RWPE2 (cell line): ENCODE measurements at regions not wholly inside any gene's neighbourhood (a gene's known extent, or its start where the extent isn't known, plus 50 kb on each side); places are given as distances from the start of the nearest gene placed in this dataset.
"Not testable (repeated sequence)": the region's sequence is repeated elsewhere in the genome, so short reads cannot be mapped to it uniquely, and the experiment has no call there.

Experiments
- ATAC-seq: fragments of 200-7000 bp; cut with Tn5 transposase; 3 replicates; pipeline ENCODE4 v1.9.1; 2021; ENCODE audit warnings: low read depth
- DNase-seq: peaks from one replicate; pipeline ENCODE4 v3.0.0-alpha.2; 2020; ENCODE audit warnings: low spot score
- H3K27ac ChIP-seq: fragments of 450-650 bp; 2 replicates; pipeline ENCODE4 v1.5.1; 2017; ENCODE audit warnings: mild to moderate bottlenecking; ENCODE audit not compliant: poor library complexity, severe bottlenecking
- H3K27me3 ChIP-seq: fragments of 250-450 bp; sonication (Bioruptor Pico); 2 replicates; pipeline ENCODE4 v1.5.1; 2021; ENCODE audit warnings: mild to moderate bottlenecking, moderate library complexity; ENCODE audit not compliant: insufficient read depth, poor library complexity, severe bottlenecking
- H3K36me3 ChIP-seq: fragments of 250-450 bp; sonication (Bioruptor Pico); 2 replicates; pipeline ENCODE4 v1.5.1; 2020; ENCODE audit warnings: low read depth, mild to moderate bottlenecking, moderate library complexity
- H3K4me1 ChIP-seq: fragments of 250-450 bp; sonication (Bioruptor Pico); 2 replicates; pipeline ENCODE4 v1.5.1; 2021; ENCODE audit warnings: mild to moderate bottlenecking, moderate library complexity; ENCODE audit not compliant: insufficient read depth, poor library complexity, severe bottlenecking
- H3K4me3 ChIP-seq: fragments of 250-450 bp; sonication (Bioruptor Pico); 2 replicates; pipeline ENCODE4 v1.5.1; 2021; ENCODE audit warnings: mild to moderate bottlenecking, moderate library complexity; ENCODE audit not compliant: severe bottlenecking
- H3K9me3 ChIP-seq: fragments of 250-450 bp; sonication (Bioruptor Pico); 2 replicates; pipeline ENCODE4 v1.5.1; 2021; ENCODE audit warnings: mild to moderate bottlenecking, moderate library complexity; ENCODE audit not compliant: severe bottlenecking

DNA sequence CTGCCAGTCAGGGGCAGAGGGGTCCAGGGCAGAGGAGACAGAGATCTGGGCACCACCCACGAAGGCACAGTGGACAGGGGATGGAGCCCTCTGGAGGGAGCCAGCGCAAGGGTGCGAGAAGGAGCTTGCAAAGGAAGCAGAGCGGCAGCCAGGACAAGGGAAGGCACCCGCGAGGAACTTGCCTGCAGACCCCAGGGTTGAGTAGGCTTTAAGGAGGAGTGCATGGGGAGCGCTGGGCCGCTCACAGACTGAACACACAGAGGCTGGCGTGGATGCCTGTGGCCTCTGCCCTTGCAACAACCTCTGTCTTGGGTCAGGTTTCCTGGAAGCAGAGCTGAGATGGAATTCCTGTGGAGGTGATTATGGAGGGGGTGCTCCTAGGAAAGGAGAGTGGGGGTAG, 374.4 kb downstream of the CNTNAP3B start:
- H3K4me3 ChIP-seq, H3K4me1 ChIP-seq, H3K36me3 ChIP-seq, ATAC-seq, DNase-seq, H3K9me3 ChIP-seq, H3K27me3 ChIP-seq, H3K27ac ChIP-seq: not testable (repeated sequence)

DNA sequence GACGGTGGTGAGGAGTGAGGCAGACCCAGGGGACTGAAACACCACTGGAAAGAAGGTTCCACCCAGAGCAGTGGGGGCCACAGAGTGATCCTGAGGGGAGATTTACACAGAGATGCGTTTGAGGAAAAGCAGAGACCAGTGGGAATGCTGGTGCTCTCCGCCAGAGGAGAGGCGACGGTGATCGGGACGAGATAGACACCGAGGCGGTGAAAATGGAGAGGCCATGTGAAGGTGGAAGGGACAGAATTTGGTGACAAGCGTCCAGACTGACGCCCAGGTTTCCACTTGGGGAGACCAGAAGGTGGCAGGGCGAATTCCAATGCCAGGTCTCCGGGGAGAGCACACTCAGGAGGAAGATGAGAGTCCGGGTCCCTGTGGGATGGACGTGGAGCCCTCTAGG, 374.8 kb downstream of the CNTNAP3B start:
- ATAC-seq, H3K4me1 ChIP-seq, H3K36me3 ChIP-seq, H3K27me3 ChIP-seq, DNase-seq, H3K9me3 ChIP-seq, H3K27ac ChIP-seq, H3K4me3 ChIP-seq: not testable (repeated sequence)

DNA sequence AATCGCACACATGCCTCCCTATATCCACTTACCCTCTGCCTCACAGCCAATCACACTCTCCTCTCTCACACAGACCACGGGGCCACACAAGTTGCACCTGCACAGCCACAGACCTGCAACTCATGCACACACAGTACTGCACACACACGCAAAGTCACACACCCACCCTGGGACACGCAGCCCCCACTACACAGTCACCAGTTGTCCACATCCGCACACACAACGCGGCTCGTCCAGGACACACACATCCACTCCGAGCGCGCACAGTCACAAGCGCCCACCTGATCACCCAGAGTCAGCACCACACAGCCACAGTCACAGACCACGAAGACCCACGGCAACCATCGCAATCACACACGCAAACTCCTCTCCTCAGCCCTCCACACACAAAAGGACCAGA, 387.3 kb downstream of the CNTNAP3B start:
- H3K4me3 ChIP-seq, H3K36me3 ChIP-seq, H3K9me3 ChIP-seq, H3K4me1 ChIP-seq, H3K27ac ChIP-seq, DNase-seq, ATAC-seq, H3K27me3 ChIP-seq: not testable (repeated sequence)

DNA sequence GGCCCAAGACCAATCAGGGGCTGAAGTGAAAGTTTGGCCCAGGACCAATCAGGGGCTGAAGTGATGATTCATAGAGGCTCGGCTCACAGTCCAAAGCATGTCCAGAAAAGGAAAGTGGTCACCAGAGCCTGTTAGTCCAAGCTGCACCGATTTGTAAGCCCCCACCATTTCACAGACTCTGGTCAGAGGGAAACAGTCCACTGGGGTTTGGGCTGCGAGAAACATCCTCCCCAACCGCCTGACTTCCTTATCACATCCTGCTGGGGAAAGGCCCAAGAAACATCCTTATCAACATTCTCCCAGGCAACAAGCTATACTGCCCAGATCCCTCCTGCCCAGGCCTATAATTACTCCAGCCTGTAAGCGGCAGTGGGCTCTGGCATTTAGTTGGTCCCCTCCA, 388.1 kb downstream of the CNTNAP3B start:
- H3K9me3 ChIP-seq, DNase-seq, H3K4me1 ChIP-seq, H3K4me3 ChIP-seq, ATAC-seq, H3K27ac ChIP-seq, H3K36me3 ChIP-seq, H3K27me3 ChIP-seq: not testable (repeated sequence)

DNA sequence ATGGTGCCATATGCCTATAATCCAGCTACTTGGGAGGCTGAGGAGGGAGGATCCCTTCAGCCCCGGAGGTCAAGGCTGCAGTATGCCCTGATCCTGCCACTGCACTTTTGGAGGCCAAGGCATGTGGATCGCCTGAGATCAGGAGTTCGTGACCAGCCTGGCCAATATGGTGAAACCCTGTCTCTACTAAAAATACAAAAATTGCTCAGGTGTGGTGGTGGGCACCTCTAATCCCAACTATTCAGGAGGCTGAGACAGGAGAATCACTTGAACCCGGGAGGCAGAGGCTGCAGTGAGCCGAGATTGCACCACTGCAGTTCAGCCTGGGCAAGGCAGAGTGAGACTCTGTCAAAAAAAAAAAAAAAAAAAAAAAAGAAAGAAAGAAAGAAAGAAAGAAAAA, 390.5 kb downstream of the CNTNAP3B start:
- not testable (repeated sequence) for DNase-seq, H3K4me1 ChIP-seq, ATAC-seq, H3K36me3 ChIP-seq, H3K4me3 ChIP-seq, H3K27ac ChIP-seq, H3K27me3 ChIP-seq, H3K9me3 ChIP-seq

DNA sequence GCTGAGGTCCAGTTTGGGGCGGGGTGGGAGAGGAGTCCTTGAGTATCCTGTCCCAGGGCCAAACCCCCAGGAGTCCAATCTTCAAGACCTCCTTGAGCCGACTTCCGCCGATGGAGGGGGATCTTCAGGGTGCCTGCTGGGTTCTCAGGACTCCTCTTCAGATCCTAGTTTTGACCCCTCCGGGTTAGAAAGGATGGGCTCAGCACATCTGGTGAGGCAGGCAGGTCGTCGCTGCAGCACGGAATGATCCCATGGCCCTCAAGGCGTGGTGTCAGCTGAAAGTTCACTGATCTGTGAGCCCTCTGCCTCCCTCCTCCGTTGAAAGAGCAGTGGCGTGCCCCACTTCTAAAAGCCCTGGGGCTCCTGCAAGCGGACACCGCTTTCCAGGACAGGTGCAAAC, 430.0 kb downstream of the CNTNAP3B start:
- DNase-seq, H3K4me3 ChIP-seq, H3K27me3 ChIP-seq, H3K9me3 ChIP-seq, ATAC-seq, H3K27ac ChIP-seq, H3K36me3 ChIP-seq, H3K4me1 ChIP-seq: not testable (repeated sequence)

DNA sequence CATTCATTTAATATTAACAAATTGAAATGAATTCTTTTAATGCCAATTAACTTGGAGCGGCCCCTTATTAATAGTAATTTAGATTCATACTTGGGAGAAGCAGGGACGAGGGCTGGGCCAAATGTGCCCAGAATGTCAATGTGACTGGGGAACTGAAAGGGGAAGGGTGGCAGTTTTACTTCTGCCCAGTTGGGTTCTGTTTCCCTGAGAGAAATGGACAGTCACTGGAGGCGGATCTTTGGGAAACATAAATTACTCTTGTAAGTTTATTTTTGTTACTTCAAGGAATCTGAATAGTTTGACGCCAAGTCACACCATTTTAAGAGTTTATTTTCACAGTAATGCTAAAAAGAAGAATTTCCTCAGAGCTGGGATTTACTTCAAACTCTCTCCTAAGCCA, 432.1 kb downstream of the CNTNAP3B start:
- not testable (repeated sequence) for H3K4me3 ChIP-seq, DNase-seq, H3K27me3 ChIP-seq, H3K9me3 ChIP-seq, H3K4me1 ChIP-seq, ATAC-seq, H3K27ac ChIP-seq, H3K36me3 ChIP-seq

DNA sequence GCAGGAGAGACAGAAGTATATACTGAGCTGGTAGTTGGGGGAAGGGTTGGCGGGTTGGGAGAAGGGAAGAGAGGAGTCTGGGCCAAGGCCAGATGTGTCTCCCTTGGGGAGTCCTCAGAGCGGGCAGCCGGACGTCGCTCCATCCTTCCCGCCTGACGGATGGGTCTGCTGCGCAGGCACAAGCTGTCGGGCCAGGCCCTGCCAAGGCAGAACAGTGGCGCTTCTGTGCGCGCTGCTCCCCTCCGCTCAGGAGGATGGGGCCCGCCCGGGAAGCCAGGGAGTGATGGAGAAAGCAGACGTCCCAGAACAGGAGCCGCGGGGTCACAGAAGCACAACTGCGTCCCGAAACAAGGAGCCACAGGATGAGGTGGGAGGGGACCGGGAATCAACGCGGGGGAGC, 449.9 kb downstream of the CNTNAP3B start:
- not testable (repeated sequence) for H3K4me1 ChIP-seq, H3K27me3 ChIP-seq, H3K27ac ChIP-seq, H3K4me3 ChIP-seq, DNase-seq, ATAC-seq, H3K36me3 ChIP-seq, H3K9me3 ChIP-seq

DNA sequence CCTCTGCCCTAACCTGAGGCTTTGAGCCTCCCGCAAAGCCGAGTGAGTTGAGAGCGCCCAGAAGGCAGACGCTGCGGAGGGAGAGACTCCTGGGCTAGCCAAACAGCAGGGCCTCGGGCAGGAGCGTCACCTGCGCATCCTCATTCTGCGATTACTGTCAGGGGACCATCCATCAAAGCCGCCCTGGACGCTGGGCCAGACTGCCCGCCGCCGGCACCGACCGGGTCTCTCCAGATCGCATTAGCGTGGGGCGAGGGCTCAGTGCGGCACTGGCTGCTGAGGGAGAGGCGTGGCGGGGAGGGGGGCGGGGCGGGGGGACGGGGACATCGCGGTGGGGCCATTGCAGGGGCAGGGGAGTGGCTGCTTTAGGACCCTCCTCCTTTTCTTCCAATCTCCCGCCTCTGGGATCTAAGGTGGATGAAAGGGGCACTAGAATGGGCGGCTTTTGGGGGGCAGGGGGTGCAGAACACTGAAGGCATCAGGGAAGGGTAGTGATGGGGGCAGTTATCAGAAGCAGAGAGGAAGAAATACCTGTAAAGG, 465.7 kb downstream of the CNTNAP3B start:
- not testable (repeated sequence) for H3K27me3 ChIP-seq, DNase-seq, H3K36me3 ChIP-seq, H3K4me1 ChIP-seq, ATAC-seq, H3K27ac ChIP-seq, H3K4me3 ChIP-seq, H3K9me3 ChIP-seq

DNA sequence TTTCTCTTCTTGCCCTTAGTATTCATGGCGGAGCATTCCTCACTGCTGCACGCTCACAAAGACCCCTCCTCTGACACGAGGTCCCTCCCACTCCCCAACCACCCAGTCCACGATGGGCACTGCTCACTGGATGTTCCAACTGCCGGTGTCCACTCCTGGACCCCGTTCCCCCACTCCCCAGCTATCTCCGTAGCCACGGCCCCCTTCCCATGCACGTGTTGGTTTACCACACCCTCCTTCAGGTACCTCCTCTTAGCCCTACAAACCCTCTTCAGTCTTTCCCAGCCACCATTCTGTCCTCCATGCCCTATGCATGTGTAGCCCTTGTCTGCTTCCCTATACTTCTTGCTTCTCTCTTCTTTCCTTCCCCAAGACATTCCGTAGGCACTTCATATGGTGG, 469.6 kb upstream of the ZNG1F start:
- not testable (repeated sequence) for H3K4me3 ChIP-seq, ATAC-seq, H3K9me3 ChIP-seq, H3K4me1 ChIP-seq, DNase-seq, H3K36me3 ChIP-seq, H3K27ac ChIP-seq, H3K27me3 ChIP-seq

DNA sequence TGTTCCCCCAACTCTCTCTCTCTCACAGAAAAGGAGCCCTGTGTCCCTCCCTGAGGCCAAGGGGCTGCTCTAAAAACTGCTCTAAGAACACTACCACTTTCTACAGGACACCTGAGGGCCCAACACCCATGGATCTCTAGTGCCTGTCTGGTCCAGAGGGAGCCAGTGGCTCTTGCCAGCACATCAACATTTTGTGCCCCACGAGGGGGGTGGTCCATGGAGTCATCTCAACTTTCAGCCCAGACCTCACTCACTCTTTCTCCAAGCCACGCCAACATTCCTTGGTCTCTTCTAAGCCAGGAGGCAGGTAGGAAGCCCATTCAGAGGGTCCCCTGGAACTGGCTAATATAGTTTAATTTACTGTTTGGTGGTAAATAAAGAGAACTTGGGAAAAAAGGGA, 469.0 kb upstream of the ZNG1F start:
- not testable (repeated sequence) for H3K27ac ChIP-seq, ATAC-seq, DNase-seq, H3K36me3 ChIP-seq, H3K27me3 ChIP-seq, H3K9me3 ChIP-seq, H3K4me3 ChIP-seq, H3K4me1 ChIP-seq

DNA sequence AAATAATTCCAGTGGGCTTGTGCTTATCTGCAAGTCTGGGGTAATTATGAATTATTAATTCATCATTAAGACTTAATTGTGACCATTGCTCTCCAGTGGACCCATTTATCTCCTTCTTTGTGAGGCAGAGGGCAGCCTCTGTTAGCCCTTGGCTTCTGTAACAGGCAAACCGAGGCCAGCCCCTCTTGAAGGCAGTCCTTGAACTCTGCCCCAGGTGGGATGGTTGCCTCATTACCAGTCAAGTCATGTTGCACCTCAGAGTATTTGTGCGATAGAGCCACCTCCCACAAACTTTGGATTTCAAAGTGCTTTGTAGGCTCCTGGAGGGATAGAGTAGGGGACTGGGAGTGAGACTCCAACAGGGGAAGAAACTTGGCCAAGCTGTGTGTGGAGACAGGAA, 468.0 kb upstream of the ZNG1F start:
- not testable (repeated sequence) for H3K36me3 ChIP-seq, H3K27me3 ChIP-seq, H3K4me3 ChIP-seq, ATAC-seq, H3K9me3 ChIP-seq, H3K27ac ChIP-seq, H3K4me1 ChIP-seq, DNase-seq
